Naive thymus-derived CD4-positive, alpha-beta T cell (primary cell): ENCODE measurements at regions not wholly inside any gene's neighbourhood (a gene's known extent, or its start where the extent isn't known, plus 50 kb on each side); places are given as distances from the start of the nearest gene placed in this dataset.

Experiments used
- ATAC-seq: fragments of 150-1000 bp; cut with Tn5 transposase; 2 replicates; pipeline ENCODE4 v1.10.0; 2021; ENCODE audit warnings: mild to moderate bottlenecking, moderate library complexity
- CTCF ChIA-PET: fragments of 350-600 bp; sonication (Branson Sonifier 250); formaldehyde crosslinking; loops from one replicate; lab custom pipeline; 2021; ENCODE audit warnings: antibody characterized with exemption; lab: Charles Lee
- POLR2A ChIA-PET: fragments of 350-600 bp; sonication (Branson Sonifier 250); formaldehyde crosslinking; loops from one replicate; lab custom pipeline; 2021; ENCODE audit warnings: antibody characterized with exemption, inconsistent platforms; lab: Charles Lee
- DNase-seq, 9 donors: peaks; one replicate each; pipeline versions ENCODE4 v3.0.0 to v3.0.0-alpha.2; 2020 to 2022; ENCODE audit warnings: mixed read lengths in 1 of 9
- H3K27ac ChIP-seq: one replicate; pipeline ENCODE4 v1.7.0; 2013; ENCODE audit warnings: mild to moderate bottlenecking, low read depth, low read length, moderate library complexity
- H3K27me3 ChIP-seq, 2 donors: one replicate each; pipeline ENCODE4 v1.7.0; 2013; ENCODE audit warnings: low read length in 2 of 2, mild to moderate bottlenecking in 2 of 2, moderate library complexity in 2 of 2; ENCODE audit not compliant: control insufficient read depth in 2 of 2, insufficient read depth in 2 of 2
- H3K36me3 ChIP-seq, 3 experiments: 1 replicate in 2 of 3; 2 replicates in 1 of 3; pipeline ENCODE4 v1.7.0; 2013; ENCODE audit warnings: low read length in 3 of 3, mild to moderate bottlenecking in 3 of 3, moderate library complexity in 1 of 3; ENCODE audit not compliant: insufficient read depth in 3 of 3, control insufficient read depth in 2 of 3
- H3K4me1 ChIP-seq, 2 donors: one replicate each; pipeline ENCODE4 v1.7.0; 2013; ENCODE audit warnings: low read length in 2 of 2, mild to moderate bottlenecking in 2 of 2, moderate library complexity in 1 of 2; ENCODE audit not compliant: control insufficient read depth in 2 of 2, insufficient read depth in 2 of 2
- H3K4me3 ChIP-seq: 2 replicates; pipeline ENCODE4 v1.7.0; 2013; ENCODE audit warnings: mild to moderate bottlenecking, low read length
- H3K9me3 ChIP-seq, 3 experiments: 1 replicate in 2 of 3; 2 replicates in 1 of 3; pipeline ENCODE4 v1.7.0; 2013; ENCODE audit warnings: low read length in 3 of 3; ENCODE audit not compliant: control insufficient read depth in 2 of 3
- H3K27ac Mint-ChIP-seq, 9 donors: one replicate each; pipeline ENCODE4 v1.8.0; 2020 to 2022; ENCODE audit warnings: mixed read lengths in 9 of 9, mild to moderate bottlenecking in 8 of 9, moderate library complexity in 5 of 9, inconsistent platforms in 2 of 9
- H3K27me3 Mint-ChIP-seq, 5 donors: one replicate each; pipeline ENCODE4 v1.8.0; 2021 to 2022; ENCODE audit warnings: mixed read lengths in 5 of 5, mild to moderate bottlenecking in 1 of 5
- H3K36me3 Mint-ChIP-seq, 5 donors: one replicate each; pipeline ENCODE4 v1.8.0; 2020 to 2022; ENCODE audit warnings: mixed read lengths in 5 of 5, mild to moderate bottlenecking in 3 of 5, inconsistent platforms in 1 of 5
- H3K4me1 Mint-ChIP-seq, 7 donors: one replicate each; pipeline ENCODE4 v1.8.0; 2020 to 2022; ENCODE audit warnings: mixed read lengths in 7 of 7, mild to moderate bottlenecking in 3 of 7, inconsistent platforms in 1 of 7
- H3K4me3 Mint-ChIP-seq, 10 donors: one replicate each; pipeline ENCODE4 v1.8.0; 2020 to 2022; ENCODE audit warnings: mild to moderate bottlenecking in 10 of 10, mixed read lengths in 10 of 10, moderate library complexity in 6 of 10, inconsistent platforms in 2 of 10
- H3K9me3 Mint-ChIP-seq, 11 donors: one replicate each; pipeline ENCODE4 v1.8.0; 2020 to 2022; ENCODE audit warnings: mixed read lengths in 11 of 11, mild to moderate bottlenecking in 4 of 11, inconsistent platforms in 1 of 11, moderate library complexity in 1 of 11
- intact Hi-C, 2 donors: fragments of 100-400 bp; cut with micrococcal nuclease; formaldehyde crosslinking; loops; one replicate each; pipeline ENCODE4 v1.15.1; 2023

DNA sequence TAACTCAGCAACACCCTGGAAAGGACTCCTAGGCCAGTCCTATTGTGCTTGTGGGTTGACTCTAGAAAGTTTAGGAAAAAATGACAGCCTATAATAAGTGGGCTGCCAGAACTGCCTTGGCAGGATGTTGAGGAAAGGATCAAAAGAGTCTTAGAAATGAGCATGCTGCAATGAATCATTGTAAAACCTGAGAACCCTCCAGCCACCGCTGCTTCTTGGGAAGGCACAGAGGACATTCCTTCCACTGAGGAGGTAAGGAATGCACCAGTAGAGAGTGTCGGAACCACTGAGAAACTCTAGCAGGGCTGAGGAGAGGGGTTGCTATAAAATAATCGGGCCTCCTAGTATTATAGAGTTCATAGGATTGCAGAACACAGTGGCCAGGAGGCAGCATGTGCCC is 146.7 kb upstream of the SMIM21 start:
- ATAC-seq (no peak), DNase-seq (no peak)
- Histone ChIP-seq H3K4me1 (no peaks in the 10 kb centered on the region), H3K36me3 (no peaks in the 10 kb centered on the region), H3K27ac (no peak overlapping the region), H3K4me3 (no peak overlapping the region), H3K27me3 (no peaks in the 10 kb centered on the region), H3K9me3 (no peaks in the 10 kb centered on the region)
- H3K4me1 Mint-ChIP-seq, result no peaks in the 10 kb centered on the region
- CTCF ChIA-PET, result no interaction called here
- H3K9me3 Mint-ChIP-seq, result peaks cover 0 to 6% (median 0%) of the 10 kb centered on the region in 11 donors
- H3K27ac Mint-ChIP-seq, result no peak overlapping the region
- peaks cover 0 to 13% (median 5%) of the 10 kb centered on the region in 5 donors for H3K27me3 Mint-ChIP-seq
- H3K36me3 Mint-ChIP-seq, result no peaks in the 10 kb centered on the region
- POLR2A ChIA-PET, result no interaction called here
- intact Hi-C loops, result no loop called here
- H3K4me3 Mint-ChIP-seq, result no peak overlapping the region

GRCh38 chr18:75563150-75563549 is 135.6 kb upstream of the SMIM21 start:
- Mint-ChIP-seq H3K9me3 (peaks cover 0 to 2% (median 0%) of the 10 kb centered on the region in 11 donors), H3K4me3 (no peak overlapping the region), H3K27ac (no peak overlapping the region), H3K27me3 (peaks cover 0 to 30% (median 17%) of the 10 kb centered on the region in 5 donors), H3K36me3 (no peaks in the 10 kb centered on the region), H3K4me1 (no peaks in the 10 kb centered on the region)
- H3K9me3 ChIP-seq, result no peaks in the 10 kb centered on the region
- no peak overlapping the region for H3K4me3 ChIP-seq
- intact Hi-C loops, result no loop called here
- H3K4me1 ChIP-seq, result no peaks in the 10 kb centered on the region
- ChIA-PET POLR2A (no interaction called here), CTCF (no interaction called here)
- no peaks in the 10 kb centered on the region for H3K36me3 ChIP-seq
- no peak overlapping the region for H3K27ac ChIP-seq
- DNase-seq (no peak), ATAC-seq (no peak)
- H3K27me3 ChIP-seq, result no peaks in the 10 kb centered on the region

DNA sequence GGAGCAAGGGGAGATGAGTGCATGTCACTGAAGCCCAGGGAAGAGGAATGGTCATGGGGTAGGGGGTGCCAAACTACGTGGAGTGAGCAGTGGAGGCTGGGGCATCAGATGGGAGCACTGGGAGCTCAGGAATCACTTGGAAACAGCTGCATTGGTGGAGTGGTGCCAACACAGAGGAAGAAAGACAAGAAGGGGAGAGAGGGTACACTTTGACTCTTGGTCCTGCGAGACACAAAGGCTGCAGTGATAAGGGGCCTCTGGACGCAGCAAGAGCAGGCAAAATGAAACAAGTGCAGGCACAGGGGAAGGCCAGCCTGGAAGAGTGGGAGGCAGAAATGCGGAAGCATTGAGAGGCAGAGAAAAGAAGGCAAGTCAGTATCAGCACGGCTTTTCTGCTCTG is 134.7 kb upstream of the SMIM21 start:
- no peaks in the 10 kb centered on the region for H3K4me1 Mint-ChIP-seq
- CTCF ChIA-PET, result no interaction called here

GRCh38 chr18:75558790-75559189 is 131.3 kb upstream of the SMIM21 start:
- Histone ChIP-seq H3K4me1 (no peaks in the 10 kb centered on the region), H3K9me3 (no peaks in the 10 kb centered on the region), H3K4me3 (no peak overlapping the region), H3K27ac (no peak overlapping the region), H3K36me3 (no peaks in the 10 kb centered on the region), H3K27me3 (no peaks in the 10 kb centered on the region)
- ChIA-PET POLR2A (no interaction called here), CTCF (no interaction called here)
- no peaks in the 10 kb centered on the region for H3K4me1 Mint-ChIP-seq
- DNase-seq (no peak), ATAC-seq (no peak)
- intact Hi-C loops, result no loop called here
- no peaks in the 10 kb centered on the region for H3K36me3 Mint-ChIP-seq
- peaks cover 0 to 2% (median 0%) of the 10 kb centered on the region in 11 donors for H3K9me3 Mint-ChIP-seq
- H3K27ac Mint-ChIP-seq, result no peak overlapping the region
- H3K4me3 Mint-ChIP-seq, result no peak overlapping the region
- peaks cover 0 to 11% (median 7%) of the 10 kb centered on the region in 5 donors for H3K27me3 Mint-ChIP-seq

More for the DNA sequence above, 134.7 kb upstream of the SMIM21 start:
- H3K27ac Mint-ChIP-seq, result no peak overlapping the region
- POLR2A ChIA-PET, result no interaction called here
- no peak overlapping the region for H3K4me3 ChIP-seq
- ATAC-seq (no peak), DNase-seq (no peak)
- peaks cover 0 to 2% (median 0%) of the 10 kb centered on the region in 11 donors for H3K9me3 Mint-ChIP-seq
- H3K4me3 Mint-ChIP-seq, result no peak overlapping the region
- intact Hi-C loops, result no loop called here
- no peaks in the 10 kb centered on the region for H3K4me1 ChIP-seq
- H3K27me3 ChIP-seq, result no peaks in the 10 kb centered on the region
- H3K36me3 Mint-ChIP-seq, result no peaks in the 10 kb centered on the region
- H3K27ac ChIP-seq, result no peak overlapping the region
- no peaks in the 10 kb centered on the region for H3K9me3 ChIP-seq
- H3K27me3 Mint-ChIP-seq, result peaks cover 0 to 27% (median 17%) of the 10 kb centered on the region in 5 donors
- no peaks in the 10 kb centered on the region for H3K36me3 ChIP-seq

GRCh38 chr18:75556841-75557240 is 129.3 kb upstream of the SMIM21 start:
- H3K4me3 Mint-ChIP-seq, result no peak overlapping the region
- no peaks in the 10 kb centered on the region for H3K4me1 Mint-ChIP-seq
- ATAC-seq (no peak), DNase-seq (no peak)
- H3K27ac Mint-ChIP-seq, result no peak overlapping the region
- ChIA-PET CTCF (no interaction called here), POLR2A (no interaction called here)
- no peaks in the 10 kb centered on the region for H3K4me1 ChIP-seq
- intact Hi-C loops, result no loop called here
- peaks cover 0 to 9% (median 6%) of the 10 kb centered on the region in 5 donors for H3K27me3 Mint-ChIP-seq
- no peak overlapping the region for H3K27ac ChIP-seq
- H3K9me3 Mint-ChIP-seq, result no peaks in the 10 kb centered on the region
- no peak overlapping the region for H3K4me3 ChIP-seq
- H3K9me3 ChIP-seq, result no peaks in the 10 kb centered on the region
- no peaks in the 10 kb centered on the region for H3K36me3 ChIP-seq
- H3K36me3 Mint-ChIP-seq, result no peaks in the 10 kb centered on the region
- no peaks in the 10 kb centered on the region for H3K27me3 ChIP-seq

DNA sequence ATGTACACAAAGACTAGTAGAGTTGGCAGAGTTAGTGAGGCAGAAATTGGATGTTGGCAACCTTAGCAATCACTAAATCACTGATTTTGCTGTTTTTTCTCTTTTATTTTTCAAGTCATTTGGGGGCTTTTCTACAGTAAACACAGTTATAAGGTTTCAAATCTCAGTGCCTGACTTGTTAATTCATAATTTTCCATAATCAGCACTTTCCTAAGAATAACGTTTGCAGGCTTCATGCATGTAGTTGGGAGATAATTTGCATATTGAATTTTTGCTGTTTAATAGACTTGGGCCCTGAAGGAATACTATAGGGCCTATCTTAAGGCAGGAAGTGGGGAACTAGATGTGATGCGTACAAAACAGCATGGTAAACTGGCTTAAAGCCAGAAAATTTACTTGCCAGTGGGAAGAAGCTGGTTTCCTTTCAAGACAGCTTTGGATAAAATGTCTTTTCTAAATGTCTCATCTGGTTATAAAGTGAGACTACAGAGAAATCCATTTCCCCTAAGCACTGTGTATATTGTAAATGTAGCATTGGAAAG is 127.2 kb upstream of the SMIM21 start:
- H3K4me3 ChIP-seq, result no peak overlapping the region
- no peaks in the 10 kb centered on the region for H3K27me3 ChIP-seq
- H3K27me3 Mint-ChIP-seq, result peaks cover 0 to 18% (median 10%) of the 10 kb centered on the region in 5 donors
- H3K36me3 Mint-ChIP-seq, result no peaks in the 10 kb centered on the region
- no peak overlapping the region for H3K4me3 Mint-ChIP-seq
- ATAC-seq (no peak), DNase-seq (no peak)
- H3K36me3 ChIP-seq, result no peaks in the 10 kb centered on the region
- no peak overlapping the region for H3K27ac Mint-ChIP-seq
- intact Hi-C loops, result no loop called here
- H3K27ac ChIP-seq, result no peak overlapping the region
- no peaks in the 10 kb centered on the region for H3K4me1 ChIP-seq
- ChIA-PET POLR2A (no interaction called here), CTCF (no interaction called here)
- H3K9me3 ChIP-seq, result no peaks in the 10 kb centered on the region
- no peaks in the 10 kb centered on the region for H3K4me1 Mint-ChIP-seq
- no peaks in the 10 kb centered on the region for H3K9me3 Mint-ChIP-seq

- Mint-ChIP-seq H3K4me3 (no peak overlapping the region), H3K9me3 (no peaks in the 10 kb centered on the region), H3K36me3 (no peaks in the 10 kb centered on the region), H3K27ac (no peak overlapping the region), H3K4me1 (no peaks in the 10 kb centered on the region), H3K27me3 (peaks cover 0 to 23% (median 15%) of the 10 kb centered on the region in 5 donors)
- intact Hi-C loops, result no loop called here
- H3K27ac ChIP-seq, result no peak overlapping the region
- DNase-seq, result no peak
- no peaks in the 10 kb centered on the region for H3K36me3 ChIP-seq
- no peak overlapping the region for H3K4me3 ChIP-seq
- ChIA-PET POLR2A (no interaction called here), CTCF (no interaction called here)
- ATAC-seq, result no peak
- H3K4me1 ChIP-seq, result no peaks in the 10 kb centered on the region
- H3K9me3 ChIP-seq, result no peaks in the 10 kb centered on the region
- no peaks in the 10 kb centered on the region for H3K27me3 ChIP-seq
Observed at GRCh38 chr18:75554176-75554575, 126.7 kb upstream of the SMIM21 start.
